Left cardiac atrium (tissue), 4 donors: ENCODE measurements at regions not wholly inside any gene's neighbourhood (a gene's known extent, or its start where the extent isn't known, plus 50 kb on each side); places are given as distances from the start of the nearest gene placed in this dataset.

Experiments
- ATAC-seq, 2 donors: fragments of 200-7000 bp; cut with Tn5 transposase; one replicate each; pipeline ENCODE4 v1.9.1; 2020; ENCODE audit warnings: mild to moderate bottlenecking in 2 of 2, moderate library complexity in 2 of 2
- DNase-seq: peaks from one replicate; pipeline ENCODE4 v3.0.0-alpha.2; 2020
- intact Hi-C, 2 donors: fragments of 100-400 bp; cut with DNase I; formaldehyde crosslinking; loops; one replicate each; pipeline versions ENCODE4 v1.14.1 to v1.15.1; 2022 to 2023
- donor health status: DM: no; HTN: yes; CAD: no.
- donor health status: DM: no; HTN: yes; CAD: no; lungs with severe emphysema.
- donor health status: DM: yes; HTN: yes; CAD: no.
- donor health status: Dilated cardiomyopathy.

DNA sequence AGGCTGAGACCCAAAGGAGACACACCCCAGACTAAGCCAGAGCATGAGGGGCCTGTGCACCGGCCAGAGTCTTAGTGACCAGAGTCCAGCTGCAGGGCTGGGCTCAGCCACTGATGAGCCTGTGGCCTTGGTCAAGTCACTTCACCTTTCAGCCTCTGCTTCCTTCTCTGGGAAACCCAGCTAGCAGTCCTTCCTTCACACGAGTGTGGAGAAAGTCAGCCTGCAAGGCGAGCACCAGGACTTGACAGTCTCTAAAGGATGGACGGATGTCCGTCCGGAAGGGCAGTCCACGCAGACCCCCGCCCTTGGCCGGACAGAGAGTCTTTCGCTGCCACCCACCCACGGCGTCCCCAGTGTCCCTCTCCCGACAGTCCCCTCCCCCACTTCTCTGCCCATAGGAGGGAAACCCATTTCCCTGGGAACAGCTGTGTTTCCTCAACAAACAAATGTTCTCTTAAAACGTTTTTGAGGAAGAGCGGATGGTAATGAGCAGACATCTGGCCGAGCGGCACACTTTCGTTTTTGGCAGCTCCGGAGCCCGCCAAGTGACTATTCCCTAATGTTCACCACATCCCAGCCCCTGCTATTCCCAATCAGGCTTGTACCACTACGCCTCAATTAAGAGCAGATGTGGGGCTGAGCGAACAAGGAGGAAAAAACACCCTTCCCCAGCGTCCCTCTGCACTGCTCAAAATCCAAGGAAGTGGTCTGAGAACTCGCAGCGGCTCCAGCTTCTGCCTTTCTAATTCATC lies 129.1 kb upstream of the SMAD3 start:
- ATAC-seq (peak; percentile 55 to 69), DNase-seq (no peak)
- intact Hi-C loops, result no loop called here

DNA sequence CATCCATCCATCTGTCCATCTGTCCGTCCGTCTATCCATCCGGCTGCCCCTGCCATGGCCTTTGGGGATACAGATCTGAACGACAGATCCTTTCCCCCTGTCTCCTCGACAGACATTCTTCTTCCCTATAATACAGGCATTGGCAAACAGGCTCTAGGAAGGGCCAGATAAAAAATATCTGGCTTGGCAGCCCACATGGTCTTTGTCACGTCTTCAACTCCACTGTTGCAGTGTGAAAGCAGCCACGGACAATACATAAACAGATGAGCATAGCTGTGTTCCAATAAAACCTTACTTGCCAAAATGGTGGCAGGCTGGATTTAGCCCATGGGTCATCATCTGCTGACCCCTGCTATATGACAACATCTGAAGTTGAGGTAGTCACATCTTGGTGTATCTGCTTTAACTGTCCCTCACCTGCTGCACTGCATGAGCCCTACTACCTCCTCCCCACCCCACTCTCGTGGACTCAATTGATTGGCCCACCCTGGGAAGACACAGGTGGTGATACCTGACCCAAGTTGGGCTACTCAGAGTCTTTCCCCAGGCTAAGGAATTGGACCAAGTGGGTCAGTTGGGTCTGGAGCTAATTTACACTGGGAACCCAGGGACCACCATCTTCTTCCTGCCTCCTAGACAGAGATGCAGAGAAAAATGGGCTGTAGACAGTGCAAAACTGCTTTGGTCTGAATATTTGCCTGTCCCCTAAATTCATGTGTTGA lies 128.4 kb upstream of the SMAD3 start:
- DNase-seq, result no peak
- no peak for ATAC-seq
- intact Hi-C loops, result no loop called here

DNA sequence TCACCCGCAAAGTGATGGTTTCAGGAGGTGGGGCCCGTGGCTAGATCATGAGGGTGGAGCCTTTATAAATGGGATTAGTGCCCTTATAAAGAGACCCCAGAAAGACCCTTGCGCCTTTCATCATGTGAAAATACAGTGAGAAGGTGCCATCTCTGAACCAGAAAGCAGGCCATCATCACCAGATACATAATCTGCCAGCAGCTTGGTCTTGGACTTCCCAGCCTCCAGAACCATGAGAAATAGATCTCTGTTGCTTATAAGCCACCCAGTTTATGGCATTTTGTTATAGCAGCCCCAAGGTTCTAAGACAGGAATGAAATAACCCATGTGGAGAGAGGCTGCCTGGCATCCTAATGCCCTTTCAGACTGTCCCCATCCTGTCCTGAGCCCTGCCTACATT lies 127.8 kb upstream of the SMAD3 start:
- DNase-seq (no peak), ATAC-seq (no peak)
- intact Hi-C loops, result no loop called here

DNA sequence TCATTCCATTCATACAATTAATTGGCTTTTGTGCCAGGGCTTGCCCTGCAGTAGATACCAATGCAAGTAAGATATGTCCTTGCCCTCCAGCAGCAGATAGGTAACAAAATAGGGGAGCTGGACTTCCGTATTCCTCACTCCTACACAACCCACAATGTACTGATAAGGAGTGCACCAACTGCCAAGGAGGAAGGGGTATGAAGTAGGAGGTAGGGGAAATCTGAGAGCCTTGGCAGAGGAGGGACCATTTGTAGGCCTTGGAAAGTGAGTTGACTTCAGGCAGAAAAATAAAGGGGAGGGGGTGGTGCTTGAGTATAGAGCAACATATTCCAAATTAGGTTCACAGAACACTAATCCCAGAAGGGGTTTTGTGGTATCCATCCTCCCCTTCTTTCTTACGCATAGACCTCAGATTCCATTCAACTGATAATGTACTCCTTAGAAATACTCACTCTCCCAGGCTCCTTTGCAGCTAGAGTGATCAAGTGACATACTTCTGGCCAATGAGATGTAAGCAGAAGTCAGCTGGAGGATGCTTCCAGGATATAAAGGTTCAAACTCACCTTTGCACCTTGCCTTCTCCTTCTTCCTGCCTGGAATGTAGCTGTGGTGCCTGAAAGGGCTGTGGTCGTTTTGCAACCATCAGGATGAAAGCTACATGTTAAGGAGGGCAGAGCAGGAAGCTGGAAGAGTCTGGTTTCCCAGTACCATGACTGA lies 127.1 kb upstream of the SMAD3 start:
- intact Hi-C loops, result no loop called here
- ATAC-seq (no peak), DNase-seq (no peak)

DNA sequence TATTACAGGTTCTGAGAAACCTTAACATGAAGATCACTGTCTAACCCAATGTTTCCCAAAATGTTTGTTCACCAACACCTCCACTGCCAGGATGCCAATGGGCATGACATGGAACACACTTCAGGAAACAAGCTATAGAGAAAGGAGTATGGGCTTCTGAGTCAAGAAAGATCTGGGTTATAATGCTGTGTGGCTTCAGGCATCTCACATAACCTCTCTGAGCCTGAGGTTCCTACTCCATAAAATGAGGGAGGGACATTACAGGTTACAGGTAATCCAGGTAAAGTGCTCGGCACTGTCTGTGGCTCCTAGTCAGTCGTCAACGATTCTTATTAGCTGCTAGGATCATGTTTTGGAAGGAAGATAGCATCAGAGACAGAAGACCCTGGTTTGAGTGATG lies 126.4 kb upstream of the SMAD3 start:
- ATAC-seq (no peak), DNase-seq (no peak)
- intact Hi-C loops, result no loop called here

DNA sequence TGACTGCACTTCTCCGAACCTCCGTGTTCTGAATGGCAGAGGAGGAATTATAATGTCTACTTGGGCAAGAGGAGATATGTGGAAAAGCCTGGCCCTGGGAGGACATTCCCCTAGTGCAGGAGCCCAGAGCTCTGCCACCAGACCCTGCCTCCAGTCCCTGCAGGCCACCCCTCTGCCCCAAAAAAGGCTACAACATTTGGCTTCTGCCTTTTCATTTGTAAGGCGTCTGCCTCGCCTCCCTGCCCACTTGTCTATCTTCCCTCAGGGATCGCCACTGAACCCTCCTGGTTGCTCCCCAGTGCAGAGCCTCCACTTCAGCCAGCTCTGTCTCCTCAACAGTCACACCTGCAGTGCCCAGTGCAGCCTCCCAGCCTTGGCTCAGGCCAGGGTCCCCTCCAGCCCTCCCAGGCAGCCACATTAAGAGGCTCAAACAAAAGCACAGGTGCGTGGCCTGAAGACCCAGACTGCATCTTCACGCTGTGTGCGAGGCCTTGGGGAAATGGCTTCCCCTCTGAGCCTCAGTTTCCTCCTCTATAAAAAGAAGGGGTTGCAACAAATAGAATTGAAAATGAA lies 125.9 kb upstream of the SMAD3 start:
- intact Hi-C loops, result loop anchor here (10.0 kb wide), 3 partner anchors 225 to 895 kb away; no protein-coding TSS in a partner anchor
- no peak for ATAC-seq
- DNase-seq, result no peak

DNA sequence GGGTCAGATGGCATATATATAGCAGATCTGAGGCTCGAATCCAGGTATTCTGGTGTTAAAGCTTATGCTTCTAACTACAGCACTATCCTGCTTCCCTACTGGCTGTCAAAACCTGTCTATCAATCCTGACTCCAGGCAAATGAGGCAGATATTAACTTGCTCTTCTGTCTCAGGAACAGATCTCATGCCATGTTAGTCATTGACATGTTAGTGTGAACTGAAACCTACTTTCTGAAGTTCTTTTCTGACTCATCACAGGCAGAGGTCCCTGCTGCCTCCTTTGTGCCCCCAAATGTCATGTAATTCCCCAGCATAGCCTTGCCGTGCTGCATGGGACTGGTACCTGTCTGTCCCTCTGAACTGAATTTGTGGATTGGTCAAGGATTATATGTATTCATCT lies 125.0 kb upstream of the SMAD3 start:
- intact Hi-C loops, result loop anchor here (10.0 kb wide), 3 partner anchors 224 to 894 kb away; no protein-coding TSS in a partner anchor

DNA sequence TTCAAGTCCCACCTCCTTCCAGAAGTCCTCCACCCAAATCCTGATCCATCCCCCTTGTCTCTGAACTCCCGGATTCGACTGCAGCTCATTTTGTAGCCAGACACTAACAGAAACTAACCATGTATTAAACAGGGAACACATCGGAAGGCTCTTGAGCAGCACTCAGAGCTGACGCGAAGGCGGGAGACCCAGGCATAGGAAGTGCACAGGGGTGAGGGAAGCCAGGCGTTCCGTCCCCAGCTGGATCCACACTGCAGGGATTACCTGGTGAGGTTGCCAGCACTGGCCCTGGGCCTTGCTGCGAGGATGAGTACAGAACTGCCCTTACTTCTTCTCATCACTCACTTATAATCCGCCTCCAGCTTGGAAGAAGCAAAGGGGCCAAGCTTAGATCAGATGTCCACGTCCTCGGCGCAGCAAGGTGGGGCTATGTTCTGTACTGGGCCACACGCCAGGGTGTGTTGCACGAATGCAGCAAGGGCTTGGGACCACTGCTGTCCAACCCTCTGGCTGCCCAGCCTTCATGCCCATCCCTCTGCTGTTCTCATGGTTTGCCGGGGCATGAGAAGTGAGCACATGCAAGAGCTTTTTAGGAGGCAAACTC lies 124.2 kb upstream of the SMAD3 start:
- DNase-seq (no peak), ATAC-seq (peak in 1 of 2 donors; percentile 6)
- intact Hi-C loops, result loop anchor here (10.0 kb wide), 3 partner anchors 224 to 894 kb away; no protein-coding TSS in a partner anchor

More for the DNA sequence above, 125.0 kb upstream of the SMAD3 start:
- ATAC-seq (no peak), DNase-seq (no peak)

DNA sequence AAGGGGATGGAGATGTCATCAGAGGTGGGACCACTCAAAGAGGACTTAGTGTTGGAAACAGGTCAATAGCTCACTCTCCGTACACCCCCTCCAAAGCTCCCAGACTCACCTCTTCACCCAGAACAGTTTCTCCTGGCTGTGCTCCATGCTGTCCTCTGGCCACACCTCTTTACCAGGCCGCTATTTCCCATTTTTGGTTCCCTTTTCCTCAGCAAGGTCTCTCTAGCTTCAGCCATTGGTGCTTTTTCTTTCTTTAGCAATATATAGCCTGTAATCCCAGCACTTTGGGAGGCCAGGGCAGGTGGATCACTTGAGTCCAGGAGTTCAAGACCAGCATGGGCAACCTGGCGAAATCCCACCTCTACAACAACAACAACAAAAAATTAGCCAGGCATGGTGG lies 123.6 kb upstream of the SMAD3 start:
- intact Hi-C loops, result loop anchor here (10.0 kb wide), 3 partner anchors 223 to 893 kb away; no protein-coding TSS in a partner anchor
- ATAC-seq, result no peak
- DNase-seq, result no peak

DNA sequence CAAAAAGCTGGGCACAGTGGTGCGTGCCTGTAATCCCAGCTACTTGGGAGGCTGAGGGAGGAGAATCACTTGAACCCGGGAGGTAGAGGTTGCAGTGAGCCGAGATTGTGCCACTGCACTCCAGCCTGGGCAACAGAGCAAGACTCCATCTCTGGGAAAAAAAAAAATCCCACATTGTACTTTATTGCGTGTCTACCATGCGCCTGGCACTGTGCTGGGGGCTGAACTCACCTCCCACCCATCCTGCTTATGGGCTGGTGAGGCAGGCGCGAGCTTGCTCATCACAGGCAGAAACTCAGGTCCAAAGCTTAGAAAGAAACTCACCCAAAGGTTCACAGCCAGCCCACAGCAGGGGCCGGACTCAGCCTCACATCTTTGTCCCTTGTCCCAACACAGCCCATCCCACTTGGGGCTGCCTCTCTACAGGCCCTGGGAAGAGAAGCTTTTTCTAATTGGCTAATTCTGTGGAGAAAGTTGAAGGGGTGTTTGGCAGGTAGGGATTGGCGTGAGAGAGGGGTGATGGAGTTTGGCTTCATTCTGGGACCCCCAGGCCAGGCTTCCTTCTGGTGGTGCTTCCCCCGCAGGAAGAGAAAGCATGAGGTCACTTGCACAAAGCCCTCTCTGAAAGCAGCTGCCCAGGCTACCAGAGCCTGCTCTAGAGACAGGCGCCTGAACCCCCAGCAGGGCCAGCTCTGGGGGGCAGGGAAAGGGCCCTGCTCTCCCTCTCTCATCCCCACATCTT lies 122.6 kb upstream of the SMAD3 start:
- ATAC-seq, result no peak
- DNase-seq, result no peak
- intact Hi-C loops, result loop anchor here (10.0 kb wide), 3 partner anchors 222 to 892 kb away; no protein-coding TSS in a partner anchor

DNA sequence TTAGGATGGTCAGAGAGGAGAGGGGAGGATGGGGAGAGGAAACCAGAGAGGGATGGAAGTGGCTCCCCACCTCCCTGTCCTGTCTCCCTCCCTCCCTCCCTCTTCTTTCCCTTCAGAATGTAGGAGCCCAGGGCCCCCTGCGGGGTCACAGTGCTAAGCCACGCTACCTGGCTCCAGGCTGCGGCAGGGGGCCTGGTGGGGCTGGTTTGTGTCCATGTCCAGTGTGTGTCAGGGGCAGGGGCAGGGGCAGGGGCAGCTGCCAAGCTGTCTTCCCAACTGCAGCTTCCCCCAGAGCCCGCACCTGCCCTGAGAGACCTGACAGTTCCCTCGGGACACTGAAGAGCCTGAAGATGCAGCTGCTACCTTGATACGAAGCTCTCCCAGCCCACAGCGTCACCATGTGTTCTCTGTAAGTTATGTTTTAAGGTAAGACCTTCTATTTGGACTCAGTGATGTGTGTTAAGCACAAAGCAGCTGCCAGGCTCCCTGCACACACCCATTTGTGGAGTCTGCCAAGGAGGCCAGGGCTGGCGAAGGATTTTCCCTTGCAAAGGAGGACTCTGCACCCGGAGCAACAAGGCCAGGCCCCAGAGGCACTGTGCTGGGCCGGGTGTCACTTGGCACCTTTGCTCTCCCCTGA lies 121.8 kb upstream of the SMAD3 start:
- ATAC-seq (no peak), DNase-seq (no peak)
- intact Hi-C loops, result loop anchor here (10.0 kb wide), 3 partner anchors 221 to 891 kb away; no protein-coding TSS in a partner anchor

DNA sequence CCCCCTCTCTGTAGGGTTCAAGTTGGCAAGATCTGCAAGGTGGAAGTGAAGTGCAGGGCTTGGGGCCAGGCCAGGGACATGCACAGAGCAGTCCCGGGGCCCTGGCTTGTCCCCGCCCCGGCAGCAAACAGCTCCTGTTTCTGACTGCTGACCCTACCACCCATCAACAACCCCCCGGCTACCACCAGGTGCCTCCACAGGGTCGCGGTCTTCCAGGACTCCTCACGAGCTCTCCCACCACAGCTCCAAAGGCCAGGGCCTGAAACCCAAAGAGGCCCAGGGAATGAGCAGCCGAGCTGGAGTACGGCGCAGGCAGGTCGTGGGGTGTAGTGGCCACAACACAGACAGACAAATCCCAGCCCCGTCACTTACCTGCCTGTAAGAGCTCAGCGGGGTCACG lies 121.3 kb upstream of the SMAD3 start:
- DNase-seq (no peak), ATAC-seq (no peak)
- intact Hi-C loops, result loop anchor here (10.0 kb wide), 3 partner anchors 221 to 891 kb away; no protein-coding TSS in a partner anchor

DNA sequence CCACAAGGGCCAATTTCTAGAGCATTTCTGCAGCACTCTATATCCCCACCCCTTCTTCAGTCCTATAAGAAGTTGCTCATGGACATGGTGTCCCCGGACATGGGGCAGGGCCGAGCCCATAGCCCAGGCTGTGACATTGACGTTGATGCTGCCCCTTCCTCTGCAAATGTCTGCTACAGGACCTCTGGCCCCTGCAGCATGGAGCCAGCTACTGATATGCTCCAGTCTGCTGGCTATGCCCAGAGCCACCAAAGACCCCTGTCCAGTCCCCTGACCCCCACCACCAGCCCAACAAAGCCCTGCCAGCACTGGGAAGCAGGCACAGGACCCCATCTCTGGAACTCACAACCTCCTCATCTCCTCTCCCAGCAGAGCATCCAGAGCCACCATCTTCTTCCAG lies 120.1 kb upstream of the SMAD3 start:
- intact Hi-C loops, result loop anchor here (1.0 to 10.0 kb wide), 5 partner anchors 220 to 890 kb away; no protein-coding TSS in a partner anchor
- no peak for DNase-seq
- no peak for ATAC-seq

DNA sequence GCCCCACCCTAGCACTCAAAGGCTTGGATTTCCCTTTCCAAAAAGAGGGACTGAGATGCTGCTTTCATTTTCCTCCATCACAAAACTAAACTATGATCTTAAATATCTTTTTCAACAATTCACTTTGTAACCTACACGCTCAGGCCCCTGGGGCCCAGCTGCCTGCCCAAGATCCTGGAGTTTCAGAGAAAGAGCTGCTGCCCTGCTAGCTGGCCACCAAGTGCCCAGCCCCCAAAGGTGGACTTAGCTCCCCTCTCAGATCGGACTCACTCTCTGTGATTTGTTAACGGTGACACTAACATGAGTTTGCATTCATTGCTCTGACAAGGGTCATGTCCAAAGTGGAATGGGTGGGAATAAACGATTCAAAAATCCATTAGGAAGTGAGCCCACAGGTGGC lies 119.6 kb upstream of the SMAD3 start:
- ATAC-seq (no peak), DNase-seq (no peak)
- intact Hi-C loops, result loop anchor here (1.0 to 10.0 kb wide), 7 partner anchors 219 to 889 kb away; no protein-coding TSS in a partner anchor

DNA sequence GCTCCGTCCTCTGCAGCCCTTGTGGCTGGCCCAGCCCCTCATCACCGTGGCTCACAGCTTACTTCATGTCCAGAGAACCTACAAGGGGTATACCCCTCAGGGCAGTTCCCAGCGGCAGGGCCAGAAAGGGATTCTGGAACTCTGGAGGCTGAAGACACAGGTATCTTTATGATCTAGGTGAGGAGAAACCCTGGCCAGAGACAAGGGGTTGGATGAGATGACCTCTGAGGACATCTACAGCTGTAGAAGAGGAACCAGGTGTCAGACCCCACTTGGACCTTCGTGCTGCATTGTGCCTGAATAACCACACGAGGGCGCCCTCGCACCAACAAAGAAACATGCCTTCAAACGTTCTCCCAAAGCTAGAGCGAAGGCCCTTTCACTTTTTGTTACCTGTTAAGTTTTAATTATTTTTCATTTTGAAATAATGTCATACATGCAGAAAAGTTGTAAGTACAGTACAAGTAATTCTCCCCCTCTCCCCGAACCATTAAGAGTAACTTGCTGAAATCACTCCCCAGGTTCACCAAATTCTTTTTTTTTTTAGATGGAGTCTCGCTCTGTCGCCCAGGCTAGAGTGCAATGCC lies 118.7 kb upstream of the SMAD3 start:
- intact Hi-C loops, result loop anchor here (1.0 to 10.0 kb wide), 6 partner anchors 218 to 888 kb away; no protein-coding TSS in a partner anchor
- peak; percentile 62 to 69 for ATAC-seq
- DNase-seq, result peak; percentile 55

DNA sequence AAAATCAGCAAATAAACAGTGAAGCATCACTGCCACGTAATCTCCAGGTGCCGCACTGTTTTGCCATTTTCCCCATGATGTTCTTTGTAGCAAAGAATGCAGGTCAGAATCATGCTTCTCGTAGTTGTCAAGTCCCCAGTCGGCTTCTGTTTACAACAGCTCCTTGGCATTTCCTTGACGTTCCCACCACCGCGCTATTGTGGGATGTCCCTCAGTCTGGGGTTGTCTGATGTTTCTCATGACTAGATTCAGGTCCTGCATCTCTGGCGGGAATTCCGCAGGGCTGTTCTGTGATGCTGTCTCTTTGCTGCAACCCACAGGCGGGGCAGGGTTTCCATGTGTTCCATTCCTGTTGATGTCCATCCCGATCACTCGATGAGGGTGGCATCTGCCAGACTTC lies 117.9 kb upstream of the SMAD3 start:
- DNase-seq, result no peak
- no peak for ATAC-seq
- intact Hi-C loops, result loop anchor here (2.0 to 10.0 kb wide), 5 partner anchors 217 to 887 kb away; no protein-coding TSS in a partner anchor

DNA sequence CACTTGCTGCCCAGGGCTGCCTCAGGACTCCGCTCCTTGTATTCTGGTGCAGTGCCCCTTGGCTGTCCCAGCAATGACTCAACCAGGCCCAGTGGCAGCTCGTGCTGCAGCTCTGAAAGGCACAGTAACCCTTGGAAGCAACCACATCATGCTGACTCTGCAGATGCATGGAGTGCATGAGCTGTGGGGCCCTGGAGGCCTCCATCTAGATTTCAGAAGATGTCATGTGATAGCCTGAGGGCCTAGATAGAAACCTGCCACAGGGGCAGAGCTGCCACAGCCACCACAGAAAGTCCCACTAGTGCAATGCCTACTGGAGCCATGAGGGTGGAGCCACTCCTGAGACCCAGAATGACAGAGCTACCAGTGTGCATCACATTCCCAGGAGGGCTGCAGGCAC lies 117.1 kb upstream of the SMAD3 start:
- intact Hi-C loops, result loop anchor here (5.0 to 10.0 kb wide), 4 partner anchors 217 to 887 kb away; no protein-coding TSS in a partner anchor
- ATAC-seq (no peak), DNase-seq (no peak)
